G401.6 (cell line): ENCODE measurements at regions not wholly inside any gene's neighbourhood (a gene's known extent, or its start where the extent isn't known, plus 50 kb on each side); places are given as distances from the start of the nearest gene placed in this dataset.
"Not testable (repeated sequence)": the region's sequence is repeated elsewhere in the genome, so short reads cannot be mapped to it uniquely, and the experiment has no call there.

Experiments used
- FAIRE-seq: peaks from 2 replicates; lab custom pipeline; 2012; peaks lifted over from hg19 to GRCh38; lab: Jason Lieb, UNC

GRCh38 chr1:96865731-96866685 lies 144.4 kb downstream of the PTBP2 start:
- no peak for FAIRE-seq

DNA sequence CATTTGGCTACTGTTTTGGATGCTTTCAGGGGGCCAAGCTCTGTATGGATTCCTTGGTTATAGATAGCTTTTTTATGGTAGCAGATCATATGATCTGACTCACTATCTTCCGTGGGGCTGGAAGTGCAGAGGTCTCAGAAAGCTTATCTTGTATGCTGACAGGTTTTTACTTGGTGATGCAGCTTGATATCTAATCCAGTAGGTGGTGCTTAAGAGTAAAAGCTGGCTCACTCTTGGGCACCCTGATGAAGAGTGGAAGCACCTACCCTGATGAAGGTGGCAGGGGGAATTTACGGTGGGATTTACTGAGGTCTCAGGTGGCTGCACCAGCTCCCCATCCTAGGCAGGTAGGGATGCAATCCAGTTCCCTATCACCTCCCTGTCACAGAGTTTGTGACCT lies 151.2 kb downstream of the PTBP2 start:
- FAIRE-seq, result no peak

DNA sequence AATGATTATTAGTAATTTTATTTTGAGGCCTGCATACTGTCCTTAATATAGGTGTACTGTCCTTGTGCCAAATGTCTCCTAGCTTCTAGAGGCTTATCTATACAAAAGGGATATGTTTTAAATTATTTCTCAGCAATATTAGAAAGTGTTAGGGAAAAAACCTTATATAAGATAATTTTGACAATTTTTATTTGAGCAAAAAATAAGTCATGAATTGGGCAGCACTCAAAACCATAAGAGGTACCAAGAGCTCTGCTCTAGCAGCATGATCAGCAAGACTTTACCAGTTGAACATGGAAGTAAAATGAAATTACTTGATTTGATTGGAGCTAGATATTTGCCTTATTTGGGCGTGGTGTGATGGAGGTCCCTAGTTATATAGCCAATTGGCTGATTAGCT lies 157.1 kb downstream of the PTBP2 start:
- FAIRE-seq, result no peak

- FAIRE-seq, result peak; percentile 11
Measured at GRCh38 chr1:96880626-96881025, 159.0 kb downstream of the PTBP2 start.

- no peak for FAIRE-seq
Measured at GRCh38 chr1:96882096-96882495, 160.5 kb downstream of the PTBP2 start.

DNA sequence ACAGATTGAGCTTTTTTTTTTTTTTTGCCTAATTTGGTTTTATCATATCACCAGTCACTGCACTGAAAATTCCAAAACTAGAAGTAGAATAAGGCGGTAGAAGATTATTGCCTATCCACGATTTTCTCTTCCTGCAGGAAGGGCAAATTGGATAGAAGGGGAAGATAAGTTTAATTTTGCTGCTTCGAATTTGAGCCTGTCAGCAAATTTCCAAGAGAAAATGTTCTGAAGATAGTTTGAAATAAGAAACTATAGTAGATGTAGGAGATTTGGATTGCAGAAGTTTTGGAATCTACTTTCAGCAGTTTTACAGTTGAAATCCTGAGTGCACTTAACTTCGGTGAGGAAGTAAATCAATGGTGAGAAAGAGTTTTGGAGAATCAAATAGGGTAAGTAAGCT lies 164.9 kb downstream of the PTBP2 start:
- no peak for FAIRE-seq

DNA sequence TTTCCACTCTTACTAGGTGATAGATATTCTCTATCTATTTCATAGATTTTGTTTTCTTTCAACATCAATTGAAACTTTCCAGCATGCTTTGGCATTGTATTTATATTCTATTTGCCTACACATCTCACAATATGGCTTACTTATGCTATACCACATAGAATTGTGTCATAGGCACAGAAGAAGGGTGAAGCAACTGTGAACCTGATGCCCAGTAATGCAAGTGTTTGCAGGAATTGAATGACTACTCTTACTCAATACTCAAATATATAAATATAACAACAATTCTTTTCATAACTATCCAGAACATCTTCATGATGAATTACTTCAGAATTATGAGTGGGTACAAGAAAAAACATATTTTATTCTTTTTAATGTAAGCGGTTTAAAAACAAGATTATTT lies 165.9 kb downstream of the PTBP2 start:
- no peak for FAIRE-seq

GRCh38 chr1:96901783-96902363 lies 180.3 kb downstream of the PTBP2 start:
- no peak for FAIRE-seq

DNA sequence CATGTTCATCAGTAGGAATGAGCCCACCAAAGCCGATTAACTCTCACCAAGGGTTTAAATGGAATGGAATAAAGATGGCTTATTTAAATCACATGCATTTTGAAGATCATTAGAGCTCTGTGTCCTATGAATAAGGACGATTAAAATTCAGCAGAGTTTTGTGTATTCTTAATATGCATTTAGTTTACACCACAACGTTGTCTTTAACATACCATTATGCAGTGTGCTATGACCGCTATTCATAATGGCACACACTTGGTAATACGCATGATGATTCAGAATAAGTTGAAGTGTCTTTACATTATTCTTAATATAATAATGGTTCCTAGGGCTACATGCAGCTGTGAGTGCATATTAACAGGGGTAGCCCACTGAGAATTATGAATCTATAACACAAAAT lies 190.7 kb downstream of the PTBP2 start:
- FAIRE-seq, result no peak

DNA sequence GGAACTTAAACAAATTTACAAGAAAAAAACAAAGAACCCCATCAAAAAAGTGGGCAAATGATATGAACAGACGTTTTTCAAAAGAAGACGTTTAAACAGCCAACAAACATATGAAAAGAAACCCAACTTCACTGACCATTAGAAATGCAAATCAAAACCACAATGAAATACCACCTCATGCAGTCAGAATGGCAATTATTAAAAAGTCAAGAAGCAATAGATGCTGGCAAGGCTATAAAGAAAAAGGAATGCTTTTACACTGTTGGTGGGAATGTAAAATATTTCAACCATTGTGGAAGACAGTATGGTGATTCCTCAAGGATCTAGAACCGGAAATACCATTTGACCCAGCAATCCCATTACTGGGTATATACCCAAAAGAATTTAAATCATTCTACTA lies 194.1 kb downstream of the PTBP2 start:
- not testable (repeated sequence) for FAIRE-seq

DNA sequence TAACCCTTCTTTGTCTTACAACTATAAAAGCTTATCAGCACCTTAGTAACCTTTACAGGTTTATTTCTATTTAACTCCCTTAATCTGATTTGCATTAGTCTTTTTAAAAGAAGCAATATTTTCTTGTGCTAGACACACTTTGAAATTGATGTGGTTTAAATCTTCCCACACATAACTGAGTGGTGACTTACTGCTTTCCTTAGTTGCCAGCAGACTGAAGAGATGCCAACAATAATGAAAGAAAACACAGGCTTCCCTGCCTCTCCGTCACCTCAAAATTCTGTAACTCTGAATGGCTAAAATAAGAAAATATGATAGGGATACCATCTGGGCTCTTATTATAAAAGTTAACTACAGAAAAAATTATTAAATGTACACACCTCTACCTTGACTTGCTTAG lies 196.8 kb downstream of the PTBP2 start:
- FAIRE-seq, result no peak

DNA sequence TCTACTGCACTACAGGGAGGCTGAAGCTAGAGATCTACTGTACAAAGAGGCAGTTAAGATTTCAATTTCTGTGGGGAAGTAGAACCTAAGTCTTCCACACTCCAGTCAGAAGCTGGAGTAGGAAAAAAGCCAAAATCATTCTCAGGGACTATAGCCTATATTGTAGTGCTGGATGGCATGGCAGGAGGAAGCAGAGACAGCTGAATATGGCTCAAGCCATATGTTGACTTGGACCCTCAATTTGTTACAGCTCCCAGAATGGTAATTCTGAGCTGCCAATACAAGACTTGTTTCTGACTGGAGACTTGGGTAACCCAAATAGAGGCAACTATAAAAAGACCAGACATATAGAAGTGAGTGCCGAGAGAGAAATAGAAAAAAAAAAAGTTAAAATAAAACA lies 200.6 kb downstream of the PTBP2 start:
- no peak for FAIRE-seq

GRCh38 chr1:96923753-96924152 lies 202.2 kb downstream of the PTBP2 start:
- FAIRE-seq, result no peak

GRCh38 chr1:96926176-96926575 lies 204.6 kb downstream of the PTBP2 start:
- no peak for FAIRE-seq

DNA sequence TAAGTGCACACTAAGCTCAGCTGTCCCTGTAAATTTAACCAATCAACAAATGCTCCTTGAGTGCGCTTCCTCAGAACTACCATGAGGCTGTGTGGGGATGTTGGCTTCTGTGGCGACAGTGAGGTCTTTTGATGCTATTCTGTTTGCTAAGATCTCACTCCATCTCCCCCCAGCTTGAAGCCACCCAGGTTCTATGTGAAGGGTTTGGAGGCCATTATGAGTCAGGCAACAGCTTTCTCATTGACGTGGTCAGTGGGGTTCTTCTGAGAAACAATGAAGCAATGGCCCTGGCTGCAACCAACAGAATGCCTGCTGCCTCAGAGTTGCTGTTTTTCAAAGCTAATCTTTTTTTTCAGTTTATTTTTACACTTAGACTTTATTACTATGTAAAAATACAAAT lies 205.5 kb downstream of the PTBP2 start:
- FAIRE-seq, result no peak

DNA sequence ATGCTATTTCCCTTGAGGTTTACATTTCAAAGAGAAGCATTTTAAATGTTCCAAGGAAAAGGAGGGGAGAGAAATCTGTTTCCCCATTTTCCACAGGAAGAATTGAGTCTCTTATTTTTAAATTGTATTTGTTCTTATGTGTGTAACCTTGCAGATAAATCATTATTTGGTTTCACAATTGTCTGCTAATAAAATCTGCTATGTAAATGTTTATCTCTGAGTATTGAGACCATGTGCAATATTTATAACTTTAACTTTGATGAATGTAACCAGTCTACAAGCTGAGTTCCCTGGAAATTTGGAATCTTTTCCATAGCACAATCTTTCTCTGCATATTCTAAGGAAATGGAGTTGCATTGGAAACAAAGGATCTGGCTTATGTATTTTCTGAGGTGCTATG lies 209.6 kb downstream of the PTBP2 start:
- no peak for FAIRE-seq

- no peak for FAIRE-seq
Measured at GRCh38 chr1:96934282-96934681, 212.7 kb downstream of the PTBP2 start.

- no peak for FAIRE-seq
Measured at GRCh38 chr1:96944432-96945092, 223.0 kb downstream of the PTBP2 start.

GRCh38 chr1:96945509-96946084 lies 224.0 kb downstream of the PTBP2 start:
- FAIRE-seq, result no peak

DNA sequence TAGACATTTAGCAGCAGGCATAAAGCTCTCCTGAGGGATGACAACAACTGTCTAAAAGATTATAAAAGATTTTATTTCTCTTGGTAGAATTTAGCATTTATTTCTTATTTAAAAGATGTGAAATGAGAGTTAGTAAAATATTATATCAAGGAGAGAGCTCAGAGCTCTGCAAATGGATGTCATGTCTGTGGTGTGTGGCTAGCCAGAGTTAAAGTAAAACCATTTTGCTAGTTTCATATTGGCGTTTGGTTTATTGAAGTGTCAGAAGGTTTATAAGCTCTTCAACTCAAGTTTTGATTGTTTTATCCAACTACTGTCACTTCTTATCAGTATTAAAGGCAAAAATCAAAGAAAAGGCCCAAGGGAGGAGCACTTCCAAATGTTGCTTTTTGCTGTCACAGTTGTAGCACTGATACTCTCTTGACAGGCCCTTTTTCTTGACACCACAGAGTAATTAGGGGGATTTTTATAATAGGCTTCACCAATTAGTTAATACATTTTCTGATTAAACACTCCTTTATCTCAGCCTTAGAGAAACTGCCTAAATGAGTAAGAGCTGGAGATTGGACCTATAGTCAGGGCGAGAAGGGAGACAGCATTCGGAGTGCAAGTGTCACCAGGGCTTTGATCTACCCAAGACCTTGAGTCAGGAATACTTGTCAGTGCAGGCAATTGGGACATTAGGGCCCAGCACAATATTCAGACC lies 233.9 kb downstream of the PTBP2 start:
- no peak for FAIRE-seq

DNA sequence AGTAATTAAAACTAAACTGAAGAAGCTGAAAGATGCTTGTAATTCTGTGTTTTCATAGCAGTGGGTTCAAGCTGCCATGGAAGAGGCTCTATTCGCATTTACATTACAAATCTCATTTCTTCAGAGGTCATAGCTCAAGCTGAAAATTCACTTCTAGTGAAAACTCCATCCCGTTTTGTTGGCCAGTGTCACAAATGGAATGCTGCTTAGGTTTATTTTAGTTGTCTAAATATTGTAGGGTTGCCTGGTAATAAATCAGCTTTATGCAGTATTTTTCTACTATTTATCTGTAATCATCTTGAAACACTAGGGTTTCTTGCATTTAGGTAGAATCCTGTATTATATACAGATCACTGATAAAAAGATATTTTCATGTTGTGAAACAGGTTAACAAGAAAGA lies 240.6 kb downstream of the PTBP2 start:
- no peak for FAIRE-seq

- no peak for FAIRE-seq
Measured at GRCh38 chr1:96962751-96963211, 241.2 kb downstream of the PTBP2 start.
